GM12875 (cell line): ENCODE measurements at regions not wholly inside any gene's neighbourhood (a gene's known extent, or its start where the extent isn't known, plus 50 kb on each side); places are given as distances from the start of the nearest gene placed in this dataset.

Source experiments
- H3K4me3 ChIP-seq: one replicate; pipeline ENCODE4 v1.5.1; 2011; ENCODE audit warnings: low read depth, low read length, control low read depth
- CTCF ChIP-seq: IDR thresholded peaks from 2 replicates; pipeline ENCODE4 v1.5.1; 2011; ENCODE audit warnings: low read depth, mild to moderate bottlenecking, control low read depth, inconsistent platforms, low read length, moderate library complexity, borderline replicate concordance; ENCODE audit not compliant: insufficient read depth

GRCh38 chr10:126783806-126784557 is 113.5 kb upstream of the C10orf90 start:
- TF ChIP-seq CTCF, result no peak
- no peak overlapping the region for H3K4me3 ChIP-seq

- H3K4me3 ChIP-seq, result no peak overlapping the region
- no peak for TF ChIP-seq CTCF
Observed at GRCh38 chr10:126787201-126787600, 116.7 kb upstream of the C10orf90 start.

GRCh38 chr10:126795318-126795717 is 109.9 kb upstream of the DOCK1 start:
- TF ChIP-seq CTCF, result no peak
- no peak overlapping the region for H3K4me3 ChIP-seq

- TF ChIP-seq CTCF, result no peak
Observed at GRCh38 chr10:126798649-126799048, 106.6 kb upstream of the DOCK1 start.

GRCh38 chr10:126803394-126803793 is 101.8 kb upstream of the DOCK1 start:
- TF ChIP-seq CTCF, result no peak
- H3K4me3 ChIP-seq, result no peak overlapping the region

More at GRCh38 chr10:126798649-126799048, 106.6 kb upstream of the DOCK1 start:
- H3K4me3 ChIP-seq, result no peak overlapping the region

- TF ChIP-seq CTCF, result no peak
- no peak overlapping the region for H3K4me3 ChIP-seq
Observed at GRCh38 chr10:126804396-126804795, 100.8 kb upstream of the DOCK1 start.

GRCh38 chr10:126806498-126806897 is 98.7 kb upstream of the DOCK1 start:
- no peak for TF ChIP-seq CTCF
- no peak overlapping the region for H3K4me3 ChIP-seq
